ENCODE measurements at regions not wholly inside any gene's neighbourhood (a gene's known extent, or its start where the extent isn't known, plus 50 kb on each side); places are given as distances from the start of the nearest gene placed in this dataset.
"Not testable (repeated sequence)": the region's sequence is repeated elsewhere in the genome, so short reads cannot be mapped to it uniquely, and the experiment has no call there.

DNA sequence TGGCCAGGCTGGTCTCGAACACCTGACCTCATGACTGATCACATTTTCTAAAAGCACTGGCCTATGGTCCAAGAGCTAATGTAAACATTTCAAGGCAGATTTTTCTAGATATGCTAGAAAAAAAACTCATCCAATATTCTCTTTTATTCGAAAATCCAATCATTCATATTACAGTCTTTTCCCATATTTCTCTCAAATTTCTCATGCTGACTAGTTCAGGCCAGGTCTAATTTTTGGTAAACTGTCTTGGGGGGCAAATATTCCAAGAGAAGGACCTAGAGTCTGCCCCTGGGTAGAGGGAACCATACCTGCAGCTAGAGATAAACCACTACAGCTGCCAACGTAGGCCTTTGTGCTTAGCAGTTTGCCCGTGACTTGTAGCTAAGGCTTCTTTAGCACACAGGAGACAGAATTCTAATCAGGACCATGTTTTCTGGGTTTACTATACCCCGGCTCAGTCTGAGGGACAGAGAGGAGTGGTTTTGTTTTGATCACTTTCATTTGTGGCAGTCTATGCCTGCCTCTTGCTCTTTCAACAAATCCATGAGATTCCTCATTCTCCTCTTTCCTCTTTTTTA lies 71.8 kb upstream of the CITED2 start:
- DNase-seq = no peak

DNA sequence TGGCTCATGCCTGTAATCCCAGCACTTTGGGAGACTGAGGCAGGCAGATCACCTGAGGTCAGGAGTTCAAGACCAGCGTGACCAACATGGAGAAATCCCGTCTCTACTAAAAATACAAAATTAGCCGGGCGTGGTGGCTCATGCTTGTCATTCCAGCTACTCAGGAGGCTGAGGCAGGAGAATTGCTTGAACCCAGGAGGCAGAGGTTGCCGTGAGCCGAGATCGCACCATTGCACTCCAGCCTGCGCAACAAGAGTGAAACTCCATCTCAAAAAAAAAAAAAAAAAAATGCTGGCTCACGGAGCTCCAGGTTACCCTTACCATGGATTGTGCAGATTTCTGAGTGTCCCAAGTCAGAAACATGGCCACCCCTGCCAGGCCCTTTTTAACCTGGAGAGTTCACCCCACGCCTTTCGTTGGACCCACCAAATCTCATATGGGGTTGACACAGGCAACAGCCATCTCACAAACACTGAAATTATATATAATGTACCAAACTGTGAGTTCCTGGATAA lies 69.9 kb upstream of the CITED2 start:
- not testable (repeated sequence) for DNase-seq

DNA sequence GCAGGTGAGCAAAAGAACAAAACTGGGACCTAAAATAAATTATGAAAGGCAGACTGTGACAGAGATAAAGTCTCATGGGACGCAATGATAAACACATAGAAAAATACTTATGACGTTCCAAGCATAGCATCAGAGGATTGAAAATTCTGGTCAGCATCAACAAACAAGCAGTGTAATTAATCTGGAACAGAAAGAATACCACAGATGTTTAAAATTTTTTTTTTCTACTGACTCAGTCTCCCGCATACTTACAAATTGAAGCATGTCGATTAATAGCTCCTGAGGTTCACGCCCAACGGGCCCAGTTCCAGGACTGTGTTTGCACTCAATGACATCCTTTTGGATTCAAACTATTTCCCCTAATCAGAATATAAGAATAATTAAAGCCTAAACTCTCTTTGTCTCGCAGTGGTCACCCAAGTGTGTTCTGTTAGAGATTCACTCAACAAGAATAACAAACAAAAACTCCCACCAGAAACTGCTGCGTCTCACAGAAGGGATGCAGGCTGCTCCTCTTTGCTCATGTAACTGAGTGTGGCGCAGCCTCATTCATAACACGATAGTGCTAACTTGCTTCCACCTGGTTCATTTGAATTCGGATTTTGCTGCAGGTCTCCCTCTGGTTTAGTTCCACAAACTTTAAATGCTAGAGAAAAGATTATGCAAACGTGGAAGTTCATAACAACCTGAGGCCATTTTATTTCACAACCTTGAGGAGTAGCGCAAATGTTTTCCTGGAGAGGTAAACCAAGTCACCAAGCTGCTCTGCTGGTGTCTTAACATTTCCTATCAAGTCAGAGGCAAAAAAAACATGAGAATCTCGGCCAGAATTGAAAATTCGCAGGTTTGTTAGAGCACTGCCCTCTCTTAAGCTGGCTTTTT lies 69.0 kb upstream of the CITED2 start:
- DNase-seq = no peak

DNA sequence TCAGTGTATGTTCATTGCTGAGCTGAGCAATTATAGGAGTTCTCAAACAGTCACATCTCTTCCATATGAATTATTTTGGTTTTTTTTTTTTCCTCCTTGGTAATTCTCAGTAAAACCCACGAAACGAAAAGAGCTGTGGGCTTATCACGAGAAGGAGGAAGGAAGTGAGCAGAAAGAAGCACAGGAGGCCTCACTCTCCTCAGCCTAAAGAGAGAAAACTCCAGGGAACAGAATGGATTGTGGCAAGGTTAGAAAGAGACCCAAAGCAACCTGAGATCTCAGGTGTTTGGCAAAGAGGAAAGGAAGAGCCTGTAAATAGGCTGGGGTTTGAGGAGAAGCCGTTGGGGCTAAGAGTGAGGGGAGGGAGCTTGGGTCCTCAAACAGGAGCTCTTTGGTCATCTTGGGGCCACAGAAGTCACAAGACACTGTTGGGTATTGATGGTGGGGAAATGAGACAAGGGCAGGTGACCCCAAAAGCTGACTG lies 67.8 kb upstream of the CITED2 start:
- DNase-seq = no peak

DNA sequence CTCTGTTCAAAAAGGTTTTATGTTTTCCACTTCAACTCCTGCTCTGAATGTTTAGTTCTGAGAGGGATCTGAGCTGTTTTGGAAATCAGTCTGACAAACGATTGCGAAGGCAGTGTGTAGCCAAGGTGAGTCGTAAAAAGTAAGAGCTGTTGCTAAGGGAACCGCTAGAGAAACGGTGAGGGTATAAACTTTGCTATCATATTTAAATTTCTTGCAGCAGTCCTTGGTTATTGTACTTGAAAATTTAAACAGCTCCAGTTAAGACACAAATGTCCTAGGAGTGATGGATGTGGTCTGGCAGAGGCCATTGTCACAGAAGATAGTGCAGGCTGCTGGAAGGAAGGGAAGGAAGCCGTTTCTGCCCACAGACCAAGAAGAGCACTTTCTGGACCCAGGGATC lies 64.9 kb upstream of the CITED2 start:
- no peak for DNase-seq

DNA sequence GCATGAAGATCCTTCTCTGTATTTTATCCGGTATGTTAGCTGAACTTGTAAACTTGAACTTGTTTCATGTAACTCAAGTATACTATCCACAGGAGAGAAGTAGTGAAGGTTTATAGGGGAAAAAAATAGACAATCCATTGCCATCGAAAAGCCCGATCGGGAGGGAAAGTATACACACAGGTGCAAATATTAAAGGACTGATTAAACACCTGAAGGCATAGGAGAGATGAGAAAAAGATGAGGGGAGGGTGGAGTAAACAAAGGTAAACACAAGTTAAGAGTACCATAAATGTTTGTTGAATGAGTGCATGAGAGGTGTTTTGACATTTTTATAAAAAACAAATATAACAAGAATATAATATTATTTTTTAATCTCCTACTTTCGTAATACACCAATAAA lies 64.3 kb upstream of the CITED2 start:
- DNase-seq = no peak

DNA sequence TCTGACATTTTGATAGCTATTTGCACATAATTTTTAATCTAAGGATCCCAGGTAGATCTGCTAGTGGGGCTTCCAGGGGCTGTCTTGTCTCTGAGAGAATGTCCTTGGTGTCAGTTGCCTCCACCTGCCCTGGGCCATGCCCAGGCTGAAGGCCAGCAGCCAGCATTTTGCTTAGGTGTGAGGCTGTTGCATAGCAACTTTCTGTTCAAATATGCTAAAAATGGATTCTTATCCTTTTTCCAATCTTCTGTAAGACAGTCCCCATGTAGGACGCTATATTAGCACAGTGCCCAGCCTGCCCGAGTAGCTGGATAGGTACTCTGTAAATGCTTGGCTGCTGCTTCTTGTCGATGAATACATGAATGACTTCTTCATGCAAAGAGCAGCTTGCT lies 62.5 kb upstream of the CITED2 start:
- no peak for DNase-seq

DNA sequence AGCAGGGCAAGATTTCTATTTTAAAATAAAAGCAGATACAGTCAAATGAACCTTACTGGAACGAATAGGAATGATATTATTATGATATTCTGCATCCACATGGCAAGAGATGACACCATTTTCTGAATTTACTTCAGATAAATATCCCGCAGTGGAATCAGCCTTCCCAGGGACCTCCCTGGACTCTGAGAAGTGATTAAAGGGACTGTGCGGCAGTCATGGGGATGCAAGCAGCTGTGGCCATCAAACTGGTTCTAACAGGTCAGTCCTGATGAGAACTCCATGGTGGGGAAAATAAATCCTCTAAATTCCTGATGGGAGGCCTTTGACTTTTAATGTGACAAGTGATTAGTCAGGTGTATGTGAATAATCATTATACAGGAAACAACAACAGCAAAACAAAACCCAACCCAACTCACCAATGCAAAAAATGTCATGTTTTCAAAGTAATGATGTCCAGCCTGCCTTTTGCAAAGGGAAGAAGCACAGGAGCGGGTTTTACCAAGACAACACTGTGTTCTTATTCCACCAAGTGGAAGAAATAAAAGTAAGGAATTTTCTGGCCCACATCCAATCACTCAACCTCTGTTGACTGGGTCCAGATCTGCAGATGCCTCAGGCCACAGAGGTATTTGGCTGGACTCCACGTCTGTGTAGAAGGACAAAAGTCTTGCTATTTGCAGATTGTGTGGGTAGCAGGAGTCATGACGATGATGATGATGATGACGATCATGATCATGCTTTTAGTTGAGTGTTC lies 61.9 kb upstream of the CITED2 start:
- no peak for DNase-seq

DNA sequence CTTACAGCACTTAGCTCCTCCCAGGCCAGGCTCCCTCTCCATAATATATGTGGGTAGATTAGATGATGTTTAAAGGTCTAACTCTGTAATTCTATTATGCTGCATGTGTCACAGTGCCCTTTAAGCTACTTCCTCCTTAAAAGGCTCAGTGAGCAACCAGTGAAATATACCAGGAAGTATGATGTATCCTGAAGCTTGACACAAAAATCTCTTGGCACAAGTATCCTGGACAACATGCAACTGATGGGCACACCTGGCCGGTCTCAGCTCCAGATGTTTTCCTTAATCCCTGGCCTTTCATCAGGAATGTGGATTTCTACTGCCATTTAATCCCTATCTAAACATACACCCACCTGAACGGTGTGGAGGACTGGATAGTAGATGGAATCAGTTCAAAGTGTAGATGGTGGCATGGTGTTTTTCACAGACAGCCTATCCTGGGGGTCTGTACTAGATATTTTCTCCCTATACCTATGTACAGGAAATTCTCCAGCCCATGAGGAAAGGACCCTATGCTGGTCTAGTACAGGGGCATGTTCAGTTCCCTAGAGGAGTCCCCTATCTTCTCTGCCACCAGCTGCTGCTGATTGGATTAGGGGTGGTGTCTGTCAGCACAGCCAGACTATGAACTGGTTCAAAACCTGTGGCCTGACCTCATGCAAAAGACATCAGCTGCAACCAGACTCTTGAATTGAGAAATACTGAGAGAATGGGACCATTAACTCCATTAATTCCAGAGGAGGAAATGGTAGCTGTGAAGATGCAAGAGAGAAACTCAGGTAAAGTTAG lies 59.4 kb upstream of the CITED2 start:
- no peak for DNase-seq

DNA sequence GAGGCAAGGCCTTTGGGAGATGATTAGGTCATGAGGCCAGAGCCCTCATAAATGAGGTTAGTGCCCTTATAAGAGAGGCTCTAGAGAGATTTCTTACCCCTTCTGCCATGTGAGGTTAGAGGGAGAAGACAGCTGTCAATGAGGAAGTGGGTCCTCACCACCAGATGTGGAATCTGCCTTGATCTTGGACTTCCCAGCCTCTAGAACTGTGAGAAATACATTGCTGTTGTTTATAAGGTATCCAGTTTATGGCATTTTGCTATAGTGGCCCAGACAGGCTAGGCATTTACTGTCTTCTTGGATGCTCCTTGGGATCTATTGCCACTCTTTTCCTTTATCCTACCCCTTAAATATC lies 57.1 kb upstream of the CITED2 start:
- no peak for DNase-seq

DNA sequence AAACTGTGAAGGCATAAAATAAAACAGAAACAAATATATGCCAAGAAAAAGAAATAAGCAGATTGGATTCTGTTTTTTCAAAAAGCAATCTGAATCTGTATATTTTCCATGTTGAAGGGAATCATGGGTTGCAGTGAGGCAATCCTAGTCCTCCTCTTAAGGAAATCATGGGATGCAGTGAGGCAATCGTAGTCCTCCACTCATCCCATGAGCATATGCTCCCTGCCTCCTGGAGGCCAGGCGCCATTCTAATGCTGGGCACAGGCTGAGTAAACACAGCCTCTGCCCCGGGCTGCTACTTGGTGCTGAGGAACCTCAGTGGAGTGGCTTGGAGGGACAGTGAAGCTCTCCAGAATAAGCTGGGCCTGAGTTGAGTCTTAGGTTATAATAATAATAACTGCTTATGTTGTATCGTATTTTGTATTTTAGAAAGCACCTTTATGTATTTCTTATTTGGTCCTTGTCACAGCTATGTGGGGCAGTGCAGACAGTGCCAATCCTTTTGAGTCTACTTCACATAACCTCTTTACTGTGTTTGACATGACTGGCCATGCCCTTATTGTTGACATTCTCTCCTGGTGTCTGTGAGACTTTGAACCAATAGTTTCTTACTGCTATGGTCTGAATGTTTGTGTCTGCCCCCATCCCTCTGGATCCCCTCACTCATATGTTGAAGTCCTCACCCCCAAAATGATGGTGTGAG lies 56.6 kb upstream of the CITED2 start:
- no peak for DNase-seq

DNA sequence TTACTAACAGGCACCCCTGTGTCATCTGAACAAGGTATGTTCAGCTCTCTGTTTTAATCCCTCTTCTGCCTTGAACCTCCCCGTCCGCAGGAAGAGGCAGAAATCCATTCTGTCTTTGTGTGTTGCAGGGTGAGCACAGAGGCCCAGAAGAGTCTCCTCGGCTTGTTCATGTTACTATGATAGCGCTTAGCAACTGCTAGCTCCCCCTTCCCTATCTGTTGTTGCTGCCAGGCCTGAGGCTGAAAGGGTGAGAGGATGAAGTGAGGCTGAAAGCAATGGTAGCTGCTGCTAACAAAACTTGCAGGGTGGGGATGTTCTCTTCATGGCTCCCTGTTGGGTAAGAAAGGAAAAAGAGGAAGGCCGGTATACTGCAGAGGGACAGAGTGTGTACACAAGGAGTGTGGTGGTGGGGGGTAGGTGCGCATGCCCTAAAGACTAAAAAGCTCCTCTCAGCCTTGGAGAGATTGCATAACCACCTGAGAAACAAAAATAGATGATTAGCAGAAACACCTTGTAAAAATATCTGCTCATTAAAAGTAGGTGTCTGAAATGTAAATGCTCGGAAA lies 55.2 kb upstream of the CITED2 start:
- no peak for DNase-seq

DNA sequence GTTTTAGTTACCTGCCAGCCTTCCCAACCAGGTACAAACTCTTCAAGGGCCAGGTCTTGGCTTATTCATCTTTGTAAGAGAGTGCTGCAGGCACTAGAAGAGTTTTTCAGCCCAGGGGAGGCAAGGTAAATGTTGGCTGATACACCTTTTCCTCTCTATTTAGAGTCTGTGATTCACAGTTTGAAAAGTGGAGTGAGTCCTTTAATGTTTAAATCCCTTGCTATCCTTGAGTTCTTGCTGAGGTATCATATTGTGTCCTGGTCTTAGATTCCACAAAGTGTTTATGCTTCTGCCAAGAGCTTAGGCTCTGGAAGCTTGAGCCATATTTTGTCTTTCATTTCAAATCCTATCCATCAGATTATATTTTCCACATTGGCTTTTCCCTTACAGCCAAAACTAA lies 52.8 kb upstream of the CITED2 start:
- DNase-seq = no peak

DNA sequence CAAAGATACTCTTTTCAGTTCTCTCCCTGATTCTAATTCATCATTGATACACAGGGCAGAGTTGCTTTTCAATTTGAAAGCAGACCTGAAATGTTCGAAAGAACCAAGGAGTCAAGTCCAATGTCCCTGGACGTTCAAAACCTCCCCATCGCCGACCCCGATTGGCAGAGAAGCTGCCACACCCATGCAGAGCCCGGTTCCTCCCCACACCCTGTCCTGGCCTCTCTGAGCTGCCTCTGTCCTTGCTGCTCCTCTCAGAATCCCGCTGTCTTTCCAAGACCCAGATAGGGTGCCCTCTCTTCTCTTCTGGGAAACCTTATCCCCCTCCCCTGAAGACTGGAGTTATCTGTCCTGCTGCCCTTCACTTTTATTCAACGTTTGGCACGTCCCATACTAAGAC lies 52.3 kb upstream of the CITED2 start:
- DNase-seq = no peak

DNA sequence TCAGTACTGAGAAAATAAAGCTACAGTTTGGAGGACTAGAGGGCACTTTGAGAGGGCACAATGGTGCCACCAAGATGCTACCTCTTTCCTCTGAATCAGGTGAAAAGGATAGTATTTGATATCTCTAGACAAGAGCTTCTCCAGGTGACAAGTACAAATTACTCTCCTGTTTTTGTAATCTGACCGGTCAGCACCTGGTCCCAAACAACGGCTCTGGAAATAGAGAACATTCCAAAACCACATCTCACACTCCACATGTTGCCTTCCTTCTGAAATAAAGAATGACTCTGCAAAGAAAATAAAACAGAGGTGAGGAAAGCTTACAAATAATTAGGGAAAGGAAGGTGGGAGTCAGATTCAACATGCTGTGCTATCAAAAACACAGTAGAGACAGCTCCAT lies 51.3 kb upstream of the CITED2 start:
- DNase-seq = no peak

DNA sequence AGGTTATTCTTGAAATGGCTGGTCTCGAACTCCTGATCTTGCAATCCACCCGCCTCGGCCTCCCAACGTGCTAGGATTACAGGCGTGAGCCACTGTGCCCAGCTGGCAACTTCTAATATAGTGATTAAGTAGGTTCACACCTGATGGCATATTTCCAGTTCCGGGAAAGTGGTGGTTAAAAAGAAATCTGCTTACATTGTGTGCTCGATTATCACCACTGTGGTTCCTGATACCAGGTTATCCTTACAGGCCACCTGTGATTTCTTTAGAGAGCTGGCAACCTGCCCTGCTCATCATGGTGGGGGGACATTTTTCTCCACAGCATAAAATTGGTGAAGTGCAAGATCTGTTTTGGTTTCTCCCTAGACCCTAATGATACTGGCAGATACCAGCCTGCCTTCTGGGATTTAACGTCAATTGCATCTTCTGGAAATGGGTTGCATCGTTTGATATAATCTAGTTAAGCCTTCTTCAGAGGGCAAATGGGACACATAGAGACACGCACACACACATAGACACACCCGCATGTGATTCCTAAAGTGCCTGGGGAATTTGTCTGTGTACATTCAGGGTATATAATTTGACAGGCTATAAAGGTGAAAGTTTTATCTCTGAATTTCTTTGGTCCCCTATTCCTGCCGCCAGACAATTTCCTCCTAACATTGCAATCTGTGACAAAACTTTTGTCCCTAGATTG lies 49.7 kb upstream of the CITED2 start:
- no peak for DNase-seq
